MCF 10A (cell line): ENCODE measurements at regions not wholly inside any gene's neighbourhood (a gene's known extent, or its start where the extent isn't known, plus 50 kb on each side); places are given as distances from the start of the nearest gene placed in this dataset.

Experiments used
- BruUV-seq: library from RNA; stranded (reverse); fragments of 400-500 nt; replicated peaks from 2 replicates; lab custom pipeline; 2021; lab: Mats Ljungman, UMichigan
- CTCF ChIA-PET: fragments of 300-600 bp; sonication (Branson Sonifier 250); formaldehyde crosslinking; extraction: SDS; loops from one replicate; lab custom pipeline; 2021; ENCODE audit warnings: antibody characterized with exemption, inconsistent platforms; lab: Yijun Ruan, JAX
- POLR2A ChIA-PET: fragments of 300-600, 350-650 bp; sonication (Branson Sonifier 250); formaldehyde crosslinking; extraction: SDS; loops from one replicate; lab custom pipeline; 2020; ENCODE audit warnings: antibody characterized with exemption, inconsistent platforms; lab: Yijun Ruan, JAX
- DNase-seq: peaks from one replicate; pipeline ENCODE4 v3.0.0-alpha.2; 2018; ENCODE audit not compliant: unreplicated experiment
- H3K27ac Mint-ChIP-seq: one replicate; pipeline ENCODE4 v1.8.0; 2022; ENCODE audit warnings: mild to moderate bottlenecking, low read depth, mixed read lengths; ENCODE audit not compliant: unreplicated experiment
- H3K27me3 Mint-ChIP-seq: one replicate; pipeline ENCODE4 v1.8.0; 2022; ENCODE audit warnings: mixed read lengths; ENCODE audit not compliant: insufficient read depth, unreplicated experiment
- H3K36me3 Mint-ChIP-seq: one replicate; pipeline ENCODE4 v1.8.0; 2022; ENCODE audit warnings: mild to moderate bottlenecking, moderate library complexity, mixed read lengths; ENCODE audit not compliant: insufficient read depth, unreplicated experiment
- H3K4me1 Mint-ChIP-seq: one replicate; pipeline ENCODE4 v1.8.0; 2022; ENCODE audit warnings: mixed read lengths; ENCODE audit not compliant: insufficient read depth, unreplicated experiment
- H3K4me3 Mint-ChIP-seq: one replicate; pipeline ENCODE4 v1.8.0; 2022; ENCODE audit warnings: mild to moderate bottlenecking, moderate library complexity, mixed read lengths; ENCODE audit not compliant: unreplicated experiment
- H3K9me3 Mint-ChIP-seq: one replicate; pipeline ENCODE4 v1.8.0; 2022; ENCODE audit warnings: mixed read lengths; ENCODE audit not compliant: unreplicated experiment
- CTCF ChIP-seq: fragments of 200-600 bp; IDR thresholded peaks from one replicate; pipeline ENCODE4 v1.8.0; 2022; ENCODE audit warnings: antibody characterized with exemption, mild to moderate bottlenecking; ENCODE audit not compliant: unreplicated experiment
- intact Hi-C: fragments of 100-400 bp; cut with micrococcal nuclease; formaldehyde crosslinking; loops from 2 replicates; pipeline ENCODE4 v1.14.1; 2022

- Mint-ChIP-seq H3K9me3 (no peaks in the 10 kb centered on the region), H3K4me1 (no peaks in the 10 kb centered on the region), H3K27me3 (peaks cover 10% of the 10 kb centered on the region), H3K4me3 (no peak overlapping the region), H3K27ac (no peak overlapping the region), H3K36me3 (no peaks in the 10 kb centered on the region)
- TF ChIP-seq CTCF = no peak
- ChIA-PET CTCF (no interaction called here), POLR2A (no interaction called here)
- intact Hi-C loops = no loop called here
- BruUV-seq = no TSS peak
- DNase-seq = no peak
These were observed 431.0 kb downstream of the SH3GL2 start for GRCh38 chr9:18009902-18010301.

- Mint-ChIP-seq H3K4me1 (no peaks in the 10 kb centered on the region), H3K36me3 (no peaks in the 10 kb centered on the region), H3K4me3 (no peak overlapping the region), H3K9me3 (no peaks in the 10 kb centered on the region), H3K27ac (no peak overlapping the region), H3K27me3 (peaks cover 10% of the 10 kb centered on the region)
- ChIA-PET POLR2A (no interaction called here), CTCF (no interaction called here)
- TF ChIP-seq CTCF = no peak
- intact Hi-C loops = no loop called here
- no peak for DNase-seq
- BruUV-seq = no TSS peak
These were observed 431.6 kb downstream of the SH3GL2 start for GRCh38 chr9:18010492-18010891.

GRCh38 chr9:18012170-18012569 is 433.3 kb downstream of the SH3GL2 start:
- peaks cover 10% of the 10 kb centered on the region for H3K27me3 Mint-ChIP-seq
- intact Hi-C loops = no loop called here
- ChIA-PET POLR2A (no interaction called here), CTCF (no interaction called here)
- no peak for DNase-seq
- no peak overlapping the region for H3K4me3 Mint-ChIP-seq
- H3K36me3 Mint-ChIP-seq = no peaks in the 10 kb centered on the region
- H3K9me3 Mint-ChIP-seq = no peaks in the 10 kb centered on the region
- H3K27ac Mint-ChIP-seq = no peak overlapping the region
- no peak for TF ChIP-seq CTCF
- BruUV-seq = no TSS peak
- H3K4me1 Mint-ChIP-seq = no peaks in the 10 kb centered on the region

GRCh38 chr9:18014556-18014955 is 435.7 kb downstream of the SH3GL2 start:
- Mint-ChIP-seq H3K4me3 (no peak overlapping the region), H3K27me3 (peaks cover 10% of the 10 kb centered on the region), H3K9me3 (no peaks in the 10 kb centered on the region), H3K36me3 (no peaks in the 10 kb centered on the region), H3K4me1 (no peaks in the 10 kb centered on the region), H3K27ac (no peak overlapping the region)
- ChIA-PET POLR2A (no interaction called here), CTCF (interaction anchor here (0.9 kb wide), 1 partner anchor 53 kb away, joined by 3 read pairs; no protein-coding TSS in a partner anchor)
- DNase-seq = no peak
- intact Hi-C loops = no loop called here
- no peak for TF ChIP-seq CTCF
- no TSS peak for BruUV-seq
